ENCODE measurements at regions not wholly inside any gene's neighbourhood (a gene's known extent, or its start where the extent isn't known, plus 50 kb on each side); places are given as distances from the start of the nearest gene placed in this dataset.
A peak's percentile ranks its signal among the peaks of the same experiment; 100 is the strongest.

- Mint-ChIP-seq H3K4me3 (no peak overlapping the region), H3K27ac (no peak overlapping the region)
- DNase-seq: no peak
Measured at GRCh38 chr4:149952101-149952500, 126.1 kb upstream of the DCLK2 start.

GRCh38 chr4:149952716-149953115 lies 125.5 kb upstream of the DCLK2 start:
- DNase-seq (no peak), ATAC-seq (replicated peaks) (no peak)

More at GRCh38 chr4:149952101-149952500, 126.1 kb upstream of the DCLK2 start:
- Mint-ChIP-seq H3K36me3 (no peaks in the 10 kb centered on the region), H3K4me1 (no peaks in the 10 kb centered on the region), H3K27me3 (peaks cover 9 to 12% of the 10 kb centered on the region in 2 donors), H3K9me3 (no peaks in the 10 kb centered on the region)
- no peak for ATAC-seq (replicated peaks)

GRCh38 chr4:149955780-149956390 lies 122.4 kb upstream of the DCLK2 start:
- no peaks in the 10 kb centered on the region for H3K4me1 Mint-ChIP-seq
- no peak overlapping the region for H3K27ac Mint-ChIP-seq
- no peak for ATAC-seq (replicated peaks)
- no peaks in the 10 kb centered on the region for H3K36me3 Mint-ChIP-seq
- H3K4me3 Mint-ChIP-seq: no peak overlapping the region
- H3K27me3 Mint-ChIP-seq: peaks cover 9 to 12% of the 10 kb centered on the region in 2 donors
- no peak for DNase-seq
- H3K9me3 Mint-ChIP-seq: no peaks in the 10 kb centered on the region

More at GRCh38 chr4:149952716-149953115, 125.5 kb upstream of the DCLK2 start:
- Mint-ChIP-seq H3K36me3 (no peaks in the 10 kb centered on the region), H3K27ac (no peak overlapping the region), H3K4me3 (no peak overlapping the region), H3K9me3 (no peaks in the 10 kb centered on the region), H3K27me3 (peaks cover 9 to 12% of the 10 kb centered on the region in 2 donors), H3K4me1 (no peaks in the 10 kb centered on the region)

DNA sequence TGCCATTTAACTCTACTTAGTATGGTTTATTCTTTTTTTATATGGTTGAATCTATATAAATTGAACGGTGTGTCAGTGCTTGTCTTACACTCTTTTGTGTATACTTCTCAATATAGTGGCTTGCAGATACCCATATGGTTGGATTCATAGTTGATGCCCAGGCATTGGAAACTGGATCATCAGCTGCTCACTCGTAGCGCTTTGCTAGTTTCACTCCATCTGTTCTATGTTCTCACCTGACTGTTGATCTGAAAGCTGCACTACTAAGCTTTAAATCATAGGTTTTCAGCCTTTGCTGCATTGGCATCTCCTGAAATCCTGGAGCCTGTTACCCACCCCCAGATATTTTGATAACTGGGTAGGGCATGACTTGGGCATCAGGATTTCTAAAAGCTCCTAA lies 121.6 kb upstream of the DCLK2 start:
- DNase-seq (no peak), ATAC-seq (replicated peaks) (no peak)
- Mint-ChIP-seq H3K4me1 (no peaks in the 10 kb centered on the region), H3K36me3 (no peaks in the 10 kb centered on the region), H3K9me3 (no peaks in the 10 kb centered on the region), H3K27me3 (peaks cover 9 to 12% of the 10 kb centered on the region in 2 donors), H3K27ac (no peak overlapping the region), H3K4me3 (no peak overlapping the region)

DNA sequence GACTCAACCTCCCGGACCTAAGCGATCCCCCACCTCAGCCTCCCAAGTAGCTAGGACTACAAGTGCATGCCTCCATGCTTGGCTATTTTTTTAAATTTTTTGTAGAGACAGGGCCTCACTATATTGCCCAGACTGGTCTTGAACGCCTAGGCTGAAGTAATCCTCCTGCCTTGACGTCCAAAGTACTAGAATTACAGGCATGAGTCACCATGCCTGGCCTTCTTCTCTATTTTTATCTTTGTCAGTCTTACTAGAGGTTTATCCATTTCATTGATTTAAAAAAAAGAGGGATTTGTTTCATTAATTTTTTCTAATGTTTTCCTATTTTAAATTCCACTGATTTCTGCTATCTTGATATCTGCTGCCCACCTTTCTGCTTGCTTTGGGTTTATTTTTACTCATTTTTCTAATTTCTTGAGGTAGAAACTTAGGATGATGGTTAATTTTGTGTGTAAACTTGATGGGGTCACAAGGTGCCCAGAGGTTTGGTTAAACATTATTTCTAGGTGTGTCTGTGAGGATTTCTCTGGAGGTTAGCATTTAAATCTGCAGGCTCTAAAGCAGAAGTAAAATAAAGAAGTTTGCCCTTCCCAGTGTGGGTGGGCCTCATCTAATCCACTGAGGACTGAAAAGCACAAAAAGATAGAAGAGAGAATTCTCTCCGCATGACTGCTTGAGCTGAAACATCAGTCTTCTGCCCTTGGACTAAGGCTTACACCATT lies 116.2 kb upstream of the DCLK2 start:
- Mint-ChIP-seq H3K27ac (no peak overlapping the region), H3K4me1 (no peaks in the 10 kb centered on the region), H3K27me3 (peaks cover 11 to 13% of the 10 kb centered on the region in 2 donors), H3K9me3 (no peaks in the 10 kb centered on the region), H3K36me3 (no peaks in the 10 kb centered on the region), H3K4me3 (no peak overlapping the region)
- no peak for DNase-seq
- ATAC-seq (replicated peaks): no peak

- Mint-ChIP-seq H3K27me3 (peaks cover 11 to 13% of the 10 kb centered on the region in 2 donors), H3K27ac (no peak overlapping the region), H3K36me3 (no peaks in the 10 kb centered on the region), H3K4me3 (no peak overlapping the region), H3K9me3 (no peaks in the 10 kb centered on the region), H3K4me1 (no peaks in the 10 kb centered on the region)
- ATAC-seq (replicated peaks) (no peak), DNase-seq (no peak)
Measured at GRCh38 chr4:149964001-149964796, 114.0 kb upstream of the DCLK2 start.

GRCh38 chr4:149965206-149965605 lies 113.0 kb upstream of the DCLK2 start:
- H3K4me1 Mint-ChIP-seq: no peaks in the 10 kb centered on the region
- ATAC-seq (replicated peaks): no peak

DNA sequence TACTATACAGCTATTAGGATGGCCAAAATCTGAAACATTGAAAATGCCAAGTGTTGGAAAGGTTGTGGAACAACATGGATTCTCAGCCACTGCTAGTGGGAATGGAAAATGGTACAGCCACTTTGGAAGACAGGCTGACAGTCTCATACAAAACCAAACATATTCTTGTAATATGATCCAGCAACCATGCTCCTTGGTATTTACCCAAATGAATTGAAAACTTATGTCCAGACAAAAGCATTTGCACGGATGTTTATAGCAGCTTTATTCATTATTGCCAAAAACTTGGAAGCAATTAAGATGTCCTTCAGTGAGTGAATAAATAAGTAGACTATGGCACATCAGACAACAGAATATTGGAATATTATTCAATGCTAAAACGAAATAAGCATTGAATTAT lies 105.8 kb upstream of the DCLK2 start:
- Mint-ChIP-seq H3K36me3 (no peaks in the 10 kb centered on the region), H3K9me3 (no peaks in the 10 kb centered on the region), H3K27me3 (peaks cover 8 to 16% of the 10 kb centered on the region in 2 donors), H3K4me3 (no peak overlapping the region), H3K4me1 (no peaks in the 10 kb centered on the region), H3K27ac (no peak overlapping the region)
- ATAC-seq (replicated peaks) (no peak), DNase-seq (no peak)

More at GRCh38 chr4:149965206-149965605, 113.0 kb upstream of the DCLK2 start:
- no peak for DNase-seq
- H3K36me3 Mint-ChIP-seq: no peaks in the 10 kb centered on the region
- H3K27me3 Mint-ChIP-seq: peaks cover 13 to 14% of the 10 kb centered on the region in 2 donors
- H3K9me3 Mint-ChIP-seq: no peaks in the 10 kb centered on the region
- no peak overlapping the region for H3K27ac Mint-ChIP-seq
- H3K4me3 Mint-ChIP-seq: no peak overlapping the region

DNA sequence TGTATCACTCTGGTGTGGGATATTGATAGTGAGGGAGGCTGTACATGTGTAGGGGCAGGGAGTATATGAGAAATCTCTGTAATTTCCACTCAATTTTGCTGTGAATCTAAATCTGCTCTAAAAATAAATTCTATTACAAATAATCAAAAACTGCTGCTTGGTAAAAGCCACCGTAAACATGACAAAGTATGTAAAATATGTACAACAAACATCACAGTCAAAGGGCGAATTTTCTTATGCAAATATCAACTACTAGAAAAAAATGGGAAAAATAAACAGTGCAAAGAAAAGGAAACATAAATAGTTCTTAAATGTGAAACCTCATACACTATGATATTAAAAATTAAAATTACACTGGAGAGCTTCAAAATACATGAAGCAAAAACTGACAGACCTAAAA lies 105.1 kb upstream of the DCLK2 start:
- H3K27me3 Mint-ChIP-seq: peaks cover 8 to 16% of the 10 kb centered on the region in 2 donors
- no peaks in the 10 kb centered on the region for H3K4me1 Mint-ChIP-seq
- ATAC-seq (replicated peaks) (no peak), DNase-seq (no peak)
- H3K9me3 Mint-ChIP-seq: no peaks in the 10 kb centered on the region
- H3K27ac Mint-ChIP-seq: no peak overlapping the region
- no peaks in the 10 kb centered on the region for H3K36me3 Mint-ChIP-seq
- no peak overlapping the region for H3K4me3 Mint-ChIP-seq

DNA sequence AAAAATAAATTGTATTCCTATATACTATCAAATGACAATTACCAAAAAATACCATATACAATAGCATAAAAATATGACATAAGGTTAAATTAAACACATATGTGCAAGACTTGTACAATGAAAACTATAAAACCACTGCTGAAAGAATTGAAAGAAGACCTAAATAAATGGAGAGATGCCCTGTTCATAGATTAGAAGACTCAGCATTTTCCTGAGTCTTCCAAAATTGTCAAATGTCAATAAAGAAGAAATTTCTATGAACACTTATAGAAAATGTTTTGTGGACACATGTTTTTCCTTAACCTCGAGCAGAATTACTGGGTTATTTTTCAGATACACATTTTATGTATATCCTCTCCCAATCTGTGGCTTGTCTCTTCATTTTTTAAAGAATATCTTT lies 103.1 kb upstream of the DCLK2 start:
- Mint-ChIP-seq H3K9me3 (no peaks in the 10 kb centered on the region), H3K4me1 (no peaks in the 10 kb centered on the region), H3K36me3 (no peaks in the 10 kb centered on the region), H3K4me3 (no peak overlapping the region), H3K27ac (no peak overlapping the region), H3K27me3 (peaks cover 8 to 13% of the 10 kb centered on the region in 2 donors)
- ATAC-seq (replicated peaks) (no peak), DNase-seq (no peak)

GRCh38 chr4:149980121-149980682 lies 98.0 kb upstream of the DCLK2 start:
- Mint-ChIP-seq H3K36me3 (no peaks in the 10 kb centered on the region), H3K4me1 (no peaks in the 10 kb centered on the region), H3K27ac (no peak overlapping the region), H3K9me3 (no peaks in the 10 kb centered on the region), H3K4me3 (no peak overlapping the region), H3K27me3 (no peaks in the 10 kb centered on the region)
- ATAC-seq (replicated peaks) (no peak), DNase-seq (no peak)

GRCh38 chr4:149980941-149981340 lies 97.3 kb upstream of the DCLK2 start:
- Mint-ChIP-seq H3K4me1 (no peaks in the 10 kb centered on the region), H3K4me3 (no peak overlapping the region), H3K36me3 (no peaks in the 10 kb centered on the region), H3K9me3 (no peaks in the 10 kb centered on the region), H3K27me3 (no peaks in the 10 kb centered on the region), H3K27ac (no peak overlapping the region)
- peak; percentile 48 to 66 for ATAC-seq (replicated peaks)
- DNase-seq: peak; percentile 15

GRCh38 chr4:149983401-149983800 lies 94.8 kb upstream of the DCLK2 start:
- no peaks in the 10 kb centered on the region for H3K4me1 Mint-ChIP-seq
- H3K9me3 Mint-ChIP-seq: no peaks in the 10 kb centered on the region
- no peaks in the 10 kb centered on the region for H3K36me3 Mint-ChIP-seq
- no peaks in the 10 kb centered on the region for H3K27me3 Mint-ChIP-seq
- H3K27ac Mint-ChIP-seq: no peak overlapping the region
- ATAC-seq (replicated peaks) (no peak), DNase-seq (no peak)
- no peak overlapping the region for H3K4me3 Mint-ChIP-seq

GRCh38 chr4:149983931-149984330 lies 94.3 kb upstream of the DCLK2 start:
- no peaks in the 10 kb centered on the region for H3K4me1 Mint-ChIP-seq
- no peaks in the 10 kb centered on the region for H3K27me3 Mint-ChIP-seq
- H3K27ac Mint-ChIP-seq: no peak overlapping the region
- H3K4me3 Mint-ChIP-seq: no peak overlapping the region
- no peaks in the 10 kb centered on the region for H3K9me3 Mint-ChIP-seq
- no peaks in the 10 kb centered on the region for H3K36me3 Mint-ChIP-seq
- no peak for ATAC-seq (replicated peaks)
- DNase-seq: no peak

All from stimulated activated naive B cell treated with anti-CD40 and anti-IgM and Interleukin-4, amounts not matched to agents 10 μg/mL and 1 μg/mL and 100 μg/mL, for 72 hours (primary cell).